ENCODE measurements at regions not wholly inside any gene's neighbourhood (a gene's known extent, or its start where the extent isn't known, plus 50 kb on each side); places are given as distances from the start of the nearest gene placed in this dataset.
A peak's percentile ranks its signal among the peaks of the same experiment; 100 is the strongest.

GRCh38 chr12:19681007-19681406 lies 241.7 kb downstream of the AEBP2 start:
- no peak for ATAC-seq
- in situ Hi-C loops (cut with MboI) (no loop called here), intact Hi-C loops (cut with micrococcal nuclease) (no loop called here)
- Histone ChIP-seq H3K9me3 (replicated peaks; ENCODE audit: control insufficient read depth, insufficient read depth, low read depth, low read length) (no peaks in the 10 kb centered on the region), H3K4me2 (ENCODE audit: insufficient read depth, low read length) (no peak overlapping the region), H4K20me1 (replicated peaks; ENCODE audit: control insufficient read depth, insufficient read depth, low read length) (no peaks in the 10 kb centered on the region), H3K79me2 (ENCODE audit: control insufficient read depth, insufficient read depth, low read length) (no peaks in the 10 kb centered on the region), H3K36me3 (ENCODE audit: control insufficient read depth, insufficient read depth, low read length) (no peaks in the 10 kb centered on the region), H3K9ac (ENCODE audit: insufficient read depth in 1 of 2, low read depth in 2 of 2, low read length in 2 of 2) (no peak overlapping the region), H3K4me3 (no peak overlapping the region), H3K27me3 (ENCODE audit: control insufficient read depth in 2 of 2, insufficient read depth in 2 of 2, low read length in 2 of 2) (no peaks in the 10 kb centered on the region), H2AFZ (ENCODE audit: low read depth, low read length) (no peak overlapping the region), H3K4me1 (replicated peaks in 1 of 2; ENCODE audit: control insufficient read depth in 2 of 2, insufficient read depth in 2 of 2, low read length in 2 of 2) (no peaks in the 10 kb centered on the region), H3K27ac (ENCODE audit: extremely low read depth, low read depth, low read length) (no peak overlapping the region), H3K9me1 (ENCODE audit: control insufficient read depth, insufficient read depth, low read length) (no peaks in the 10 kb centered on the region)
- no peak for TF ChIP-seq OTX1 (CRISPR knock-in tag; IDR thresholded peaks at IDR 0.05)
- TF ChIP-seq PCBP1 (IDR thresholded peaks at IDR 0.05; ENCODE audit: low read depth, low read length, poor library complexity, severe bottlenecking), result no peak
- no peak for TF ChIP-seq ELK1 (CRISPR knock-in tag; IDR thresholded peaks at IDR 0.05)
- TF ChIP-seq NFIC (IDR thresholded peaks at IDR 0.05), result peak; percentile 75
- no peak for TF ChIP-seq ZNF695 (CRISPR knock-in tag; IDR thresholded peaks at IDR 0.05)
- no peak for TF ChIP-seq MTA3 (IDR thresholded peaks at IDR 0.05; ENCODE audit: borderline replicate concordance)
- TF ChIP-seq E2F4 (CRISPR knock-in tag; IDR thresholded peaks at IDR 0.05; ENCODE audit: low read depth), result no peak
- TF ChIP-seq PATZ1 (CRISPR knock-in tag; IDR thresholded peaks at IDR 0.05; ENCODE audit: borderline replicate concordance), result no peak
- TF ChIP-seq CXXC5 (CRISPR knock-in tag; IDR thresholded peaks at IDR 0.05), result no peak
- no TSS peak for BruUV-seq (replicated peaks)
- ChIA-PET CTCF (ENCODE audit: low intra/inter-chr PET ratio) (no interaction called here), POLR2A (no interaction called here)
- no peak for FAIRE-seq
- DNase-seq (ENCODE audit: extremely low read depth in 1 of 4, low spot score in 3 of 4), result no peak
- WGBS (ENCODE audit: insufficient coverage, low coverage, missing lambda C conversion rate), result 0% methylated on average over 2 of the region's 3 CpGs

Measured in K562 (cell line).